IMR-90 (cell line): ENCODE measurements at regions not wholly inside any gene's neighbourhood (a gene's known extent, or its start where the extent isn't known, plus 50 kb on each side); places are given as distances from the start of the nearest gene placed in this dataset.

Source experiments
- ATAC-seq: fragments of 200-7000 bp; cut with Tn5 transposase; 2 replicates; pipeline ENCODE4 v1.9.1; 2020; ENCODE audit warnings: low read depth, mild to moderate bottlenecking, moderate library complexity
- BruUV-seq: library from RNA; stranded (reverse); fragments of 400-500 nt; replicated peaks from 2 replicates; lab custom pipeline; 2021; lab: Mats Ljungman, UMichigan
- CTCF ChIA-PET: fragments of 300-600 bp; formaldehyde crosslinking; extraction: SDS; loops from one replicate; lab custom pipeline; 2021; ENCODE audit warnings: antibody characterized with exemption; lab: Yijun Ruan, JAX
- POLR2A ChIA-PET: fragments of 300-600 bp; sonication (Branson Sonifier 250); formaldehyde crosslinking; loops from one replicate; lab custom pipeline; 2022; ENCODE audit warnings: antibody characterized with exemption; ENCODE audit not compliant: unreplicated experiment; lab: Charles Lee
- DNase-seq: peaks from one replicate; pipeline ENCODE4 v3.0.0; 2013
- H2AFZ ChIP-seq: replicated peaks from 2 replicates; pipeline ENCODE3; 2013; ENCODE audit warnings: low read length, mild to moderate bottlenecking; ENCODE audit not compliant: poor library complexity
- H2AK5ac ChIP-seq: 2 replicates; pipeline ENCODE4 v1.6.1; 2013; ENCODE audit warnings: low read depth, low read length, inconsistent platforms
- H2AK9ac ChIP-seq: replicated peaks from 2 replicates; pipeline ENCODE3; 2013; ENCODE audit warnings: mild to moderate bottlenecking, low read depth, low read length, moderate library complexity; ENCODE audit not compliant: poor library complexity
- H2BK120ac ChIP-seq: 2 replicates; pipeline ENCODE4 v1.6.1; 2013; ENCODE audit warnings: low read depth, low read length, inconsistent platforms
- H2BK15ac ChIP-seq: 3 replicates; pipeline ENCODE4 v1.6.1; 2013; ENCODE audit warnings: low read depth, low read length, inconsistent platforms
- H2BK20ac ChIP-seq: 2 replicates; pipeline ENCODE4 v1.6.1; 2013; ENCODE audit warnings: low read depth, mild to moderate bottlenecking, inconsistent platforms, low read length, moderate library complexity
- H2BK5ac ChIP-seq: 2 replicates; pipeline ENCODE4 v1.6.1; 2013; ENCODE audit warnings: mild to moderate bottlenecking, low read depth, low read length, inconsistent platforms; ENCODE audit not compliant: poor library complexity, severe bottlenecking
- H3K14ac ChIP-seq: replicated peaks from 2 replicates; pipeline ENCODE4 v1.6.1; 2013; ENCODE audit warnings: low read depth, low read length, inconsistent platforms
- H3K18ac ChIP-seq: 2 replicates; pipeline ENCODE4 v1.6.1; 2013; ENCODE audit warnings: low read depth, low read length, control low read depth
- H3K23ac ChIP-seq: 2 replicates; pipeline ENCODE4 v1.6.1; 2013; ENCODE audit warnings: low read depth, low read length, inconsistent platforms
- H3K27ac ChIP-seq: 2 replicates; pipeline ENCODE4 v1.5.1; 2013; ENCODE audit warnings: mild to moderate bottlenecking, control low read depth, low read length; ENCODE audit not compliant: insufficient read depth
- H3K27me3 ChIP-seq: 2 replicates; pipeline ENCODE4 v1.6.1; 2013; ENCODE audit warnings: low read length; ENCODE audit not compliant: control insufficient read depth, insufficient read depth
- H3K36me3 ChIP-seq: 2 replicates; pipeline ENCODE4 v1.6.1; 2013; ENCODE audit warnings: low read length, mixed read lengths; ENCODE audit not compliant: control insufficient read depth, insufficient read depth
- H3K4ac ChIP-seq: 2 replicates; pipeline ENCODE4 v1.6.1; 2013; ENCODE audit warnings: low read depth, low read length, inconsistent platforms
- H3K4me1 ChIP-seq: 2 replicates; pipeline ENCODE4 v1.6.1; 2013; ENCODE audit warnings: low read length, mixed read lengths; ENCODE audit not compliant: control insufficient read depth, insufficient read depth
- H3K4me2 ChIP-seq: 2 replicates; pipeline ENCODE4 v1.6.1; 2013; ENCODE audit warnings: low read depth, mild to moderate bottlenecking, control low read depth, low read length, moderate library complexity
- H3K4me3 ChIP-seq: 2 replicates; pipeline ENCODE4 v1.5.1; 2013; ENCODE audit warnings: low read depth, mild to moderate bottlenecking, control low read depth, low read length, moderate library complexity; ENCODE audit not compliant: insufficient read depth
- H3K56ac ChIP-seq: 2 replicates; pipeline ENCODE4 v1.6.1; 2013; ENCODE audit warnings: low read length, inconsistent platforms; ENCODE audit not compliant: insufficient read depth; ENCODE audit errors: extremely low read depth
- H3K79me1 ChIP-seq, 2 experiments: 2 replicates each; pipeline ENCODE4 v1.6.1; 2013; ENCODE audit warnings: low read length in 2 of 2, inconsistent platforms in 1 of 2, low read depth in 1 of 2
- H3K9ac ChIP-seq: 2 replicates; pipeline ENCODE4 v1.6.1; 2013; ENCODE audit warnings: low read depth, low read length, control low read depth
- H3K9me1 ChIP-seq: 2 replicates; pipeline ENCODE4 v1.6.1; 2013; ENCODE audit warnings: low read length, inconsistent platforms; ENCODE audit not compliant: insufficient read depth
- H3K9me3 ChIP-seq: 2 replicates; pipeline ENCODE4 v1.6.1; 2013; ENCODE audit warnings: low read length; ENCODE audit not compliant: control insufficient read depth, insufficient read depth
- H4K20me1 ChIP-seq: 2 replicates; pipeline ENCODE4 v1.6.1; 2013; ENCODE audit warnings: low read length, inconsistent platforms; ENCODE audit not compliant: insufficient read depth
- H4K5ac ChIP-seq: 2 replicates; pipeline ENCODE4 v1.6.1; 2013; ENCODE audit warnings: mild to moderate bottlenecking, low read depth, low read length, control low read depth
- H4K8ac ChIP-seq, 2 experiments: 2 replicates each; pipeline ENCODE4 v1.6.1; 2013; ENCODE audit warnings: low read depth in 2 of 2, low read length in 2 of 2, control low read depth in 1 of 2, inconsistent platforms in 1 of 2
- H4K91ac ChIP-seq: 2 replicates; pipeline ENCODE4 v1.6.1; 2013; ENCODE audit warnings: low read depth, low read length, inconsistent platforms; ENCODE audit not compliant: insufficient read depth
- BHLHE40 ChIP-seq: fragments of 150-350 bp; IDR thresholded peaks from 2 replicates; pipeline ENCODE4 v1.6.1; 2016; ENCODE audit warnings: mild to moderate bottlenecking, low read depth, low read length
- CEBPB ChIP-seq: IDR thresholded peaks from 2 replicates; pipeline ENCODE4 v1.6.1; 2012; ENCODE audit warnings: low read depth, low read length, improper control_type of control experiment
- FOS ChIP-seq: fragments of 150-350 bp; IDR thresholded peaks from 2 replicates; pipeline ENCODE4 v1.6.1; 2016; ENCODE audit warnings: low read depth, low read length
- MAFK ChIP-seq: IDR thresholded peaks from 2 replicates; pipeline ENCODE4 v1.6.1; 2012; ENCODE audit warnings: low read depth, low read length, improper control_type of control experiment
- MAZ ChIP-seq: IDR thresholded peaks from 2 replicates; pipeline ENCODE4 v1.6.1; 2012; ENCODE audit warnings: low read depth, mild to moderate bottlenecking, low read length, improper control_type of control experiment, moderate library complexity, borderline replicate concordance
- NFE2L2 ChIP-seq: fragments of 150-350 bp; IDR thresholded peaks from 2 replicates; pipeline ENCODE4 v1.6.1; 2016; ENCODE audit warnings: low read depth, mild to moderate bottlenecking, low read length
- RFX5 ChIP-seq: IDR thresholded peaks from 2 replicates; pipeline ENCODE4 v1.8.0; 2012; ENCODE audit warnings: low read depth, mild to moderate bottlenecking, low read length, moderate library complexity
- SMC3 ChIP-seq: fragments of 150-350 bp; IDR thresholded peaks from 2 replicates; pipeline ENCODE4 v1.6.1; 2016; ENCODE audit warnings: low read depth, mild to moderate bottlenecking, antibody characterized with exemption, low read length, moderate library complexity
- WGBS, 2 experiments: methylation state at CpG; one replicate each; pipeline versions ENCODE4 v1.1.5 to v1.1.7; 2013; ENCODE audit warnings: missing lambda C conversion rate in 2 of 2; ENCODE audit not compliant: insufficient read length in 1 of 2; ENCODE audit errors: extremely low coverage in 2 of 2; 5-methylcytosine and 5-hydroxymethylcytosine counted together
- dilution Hi-C: fragments of 300-500 bp; cut with HindIII; formaldehyde crosslinking; loops from one replicate; pipeline ENCODE4 v1.14.3; 2018; ENCODE audit warnings: low sequenced_read_pairs; ENCODE audit not compliant: unreplicated experiment
- in situ Hi-C: fragments of 300-500 bp; cut with MboI; formaldehyde crosslinking; loops from 3 replicates; pipeline ENCODE4 v1.14.3; 2019; ENCODE audit warnings: low sequenced_read_pairs, inconsistent platforms, mixed read lengths
- intact Hi-C: fragments of 100-400 bp; cut with micrococcal nuclease; formaldehyde crosslinking; loops from 2 replicates; pipeline ENCODE4 v1.10.0; 2022
- TF ChIP-seq, protein P1 (sequence below): conservative IDR thresholded peaks from 2 replicates; pipeline ENCODE4 v1.5.1; 2012; ENCODE audit warnings: mild to moderate bottlenecking, low read depth, low read length, improper control_type of control experiment
- TF ChIP-seq, protein P2 (sequence below): fragments of 150-350 bp; IDR thresholded peaks from 2 replicates; pipeline ENCODE4 v1.6.1; 2017; ENCODE audit warnings: mild to moderate bottlenecking, antibody characterized with exemption, low read length, low read depth
- TF ChIP-seq, protein P3 (sequence below): fragments of 150-350 bp; IDR thresholded peaks from 2 replicates; pipeline ENCODE4 v1.6.1; 2016; ENCODE audit warnings: low read depth, mild to moderate bottlenecking, low read length, moderate library complexity, borderline replicate concordance

DNA sequence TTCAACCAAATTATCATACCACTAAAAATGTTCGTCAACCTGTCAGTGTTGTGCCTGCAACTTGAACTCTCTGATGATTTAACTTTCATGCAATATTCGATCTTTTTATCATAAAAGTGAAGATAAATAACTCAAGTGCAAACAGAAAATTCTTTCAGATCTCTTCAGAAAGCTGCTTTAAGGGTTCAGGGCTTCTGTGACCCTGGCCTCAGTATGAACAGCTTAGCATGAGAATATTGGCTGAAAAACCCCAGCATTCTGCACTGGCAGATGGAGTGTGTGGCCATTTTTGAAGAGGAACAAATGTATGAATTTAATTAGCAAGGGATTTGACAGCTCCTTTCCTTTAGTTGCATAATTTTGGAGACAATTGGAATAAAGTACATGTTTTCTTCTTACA, 851.4 kb upstream of the SOX11 start:
- in situ Hi-C loops (no loop called here), intact Hi-C loops (no loop called here), dilution Hi-C loops (no loop called here)
- no peak overlapping the region for H3K14ac ChIP-seq
- H3K4me1 ChIP-seq, result no peaks in the 10 kb centered on the region
- no peaks in the 10 kb centered on the region for H4K20me1 ChIP-seq
- H3K18ac ChIP-seq, result no peak overlapping the region
- no peaks in the 10 kb centered on the region for H3K79me1 ChIP-seq
- H3K56ac ChIP-seq, result no peak overlapping the region
- no peak overlapping the region for H4K5ac ChIP-seq
- no peaks in the 10 kb centered on the region for H3K9me1 ChIP-seq
- H3K4me3 ChIP-seq, result no peak overlapping the region
- CTCF ChIA-PET, result no interaction called here
- H3K36me3 ChIP-seq, result no peaks in the 10 kb centered on the region
- H3K27ac ChIP-seq, result no peak overlapping the region
- no TSS peak for BruUV-seq
- H2BK120ac ChIP-seq, result no peak overlapping the region
- DNase-seq (no peak), ATAC-seq (no peak)
- no peak overlapping the region for H2BK15ac ChIP-seq
- H2AK9ac ChIP-seq, result no peak overlapping the region
- no peaks in the 10 kb centered on the region for H3K27me3 ChIP-seq
- no peak overlapping the region for H3K23ac ChIP-seq
- H3K9ac ChIP-seq, result no peak overlapping the region
- TF ChIP-seq MAFK (no peak), NFE2L2 (no peak), BHLHE40 (no peak), RFX5 (no peak), CEBPB (no peak), SMC3 (no peak), MAZ (no peak), FOS (no peak)
- TF ChIP-seq, protein P1, sequence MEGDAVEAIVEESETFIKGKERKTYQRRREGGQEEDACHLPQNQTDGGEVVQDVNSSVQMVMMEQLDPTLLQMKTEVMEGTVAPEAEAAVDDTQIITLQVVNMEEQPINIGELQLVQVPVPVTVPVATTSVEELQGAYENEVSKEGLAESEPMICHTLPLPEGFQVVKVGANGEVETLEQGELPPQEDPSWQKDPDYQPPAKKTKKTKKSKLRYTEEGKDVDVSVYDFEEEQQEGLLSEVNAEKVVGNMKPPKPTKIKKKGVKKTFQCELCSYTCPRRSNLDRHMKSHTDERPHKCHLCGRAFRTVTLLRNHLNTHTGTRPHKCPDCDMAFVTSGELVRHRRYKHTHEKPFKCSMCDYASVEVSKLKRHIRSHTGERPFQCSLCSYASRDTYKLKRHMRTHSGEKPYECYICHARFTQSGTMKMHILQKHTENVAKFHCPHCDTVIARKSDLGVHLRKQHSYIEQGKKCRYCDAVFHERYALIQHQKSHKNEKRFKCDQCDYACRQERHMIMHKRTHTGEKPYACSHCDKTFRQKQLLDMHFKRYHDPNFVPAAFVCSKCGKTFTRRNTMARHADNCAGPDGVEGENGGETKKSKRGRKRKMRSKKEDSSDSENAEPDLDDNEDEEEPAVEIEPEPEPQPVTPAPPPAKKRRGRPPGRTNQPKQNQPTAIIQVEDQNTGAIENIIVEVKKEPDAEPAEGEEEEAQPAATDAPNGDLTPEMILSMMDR, result no peak
- TF ChIP-seq, protein P2, sequence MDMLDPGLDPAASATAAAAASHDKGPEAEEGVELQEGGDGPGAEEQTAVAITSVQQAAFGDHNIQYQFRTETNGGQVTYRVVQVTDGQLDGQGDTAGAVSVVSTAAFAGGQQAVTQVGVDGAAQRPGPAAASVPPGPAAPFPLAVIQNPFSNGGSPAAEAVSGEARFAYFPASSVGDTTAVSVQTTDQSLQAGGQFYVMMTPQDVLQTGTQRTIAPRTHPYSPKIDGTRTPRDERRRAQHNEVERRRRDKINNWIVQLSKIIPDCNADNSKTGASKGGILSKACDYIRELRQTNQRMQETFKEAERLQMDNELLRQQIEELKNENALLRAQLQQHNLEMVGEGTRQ, result no peak
- TF ChIP-seq, protein P3, sequence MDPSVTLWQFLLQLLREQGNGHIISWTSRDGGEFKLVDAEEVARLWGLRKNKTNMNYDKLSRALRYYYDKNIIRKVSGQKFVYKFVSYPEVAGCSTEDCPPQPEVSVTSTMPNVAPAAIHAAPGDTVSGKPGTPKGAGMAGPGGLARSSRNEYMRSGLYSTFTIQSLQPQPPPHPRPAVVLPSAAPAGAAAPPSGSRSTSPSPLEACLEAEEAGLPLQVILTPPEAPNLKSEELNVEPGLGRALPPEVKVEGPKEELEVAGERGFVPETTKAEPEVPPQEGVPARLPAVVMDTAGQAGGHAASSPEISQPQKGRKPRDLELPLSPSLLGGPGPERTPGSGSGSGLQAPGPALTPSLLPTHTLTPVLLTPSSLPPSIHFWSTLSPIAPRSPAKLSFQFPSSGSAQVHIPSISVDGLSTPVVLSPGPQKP, result no peak
- WGBS, 2 experiments, result no CpG with 5 or more reads among the region's 2 CpGs
- POLR2A ChIA-PET, result no interaction called here
- no peak overlapping the region for H4K91ac ChIP-seq
- H3K4me2 ChIP-seq, result no peak overlapping the region
- H2BK20ac ChIP-seq, result no peak overlapping the region
- no peak overlapping the region for H2AFZ ChIP-seq
- H4K8ac ChIP-seq, result no peak overlapping the region
- no peak overlapping the region for H2AK5ac ChIP-seq
- peaks cover 25% of the 10 kb centered on the region for H3K9me3 ChIP-seq
- H3K4ac ChIP-seq, result no peak overlapping the region
- H2BK5ac ChIP-seq, result no peak overlapping the region
